ENCODE measurements at regions not wholly inside any gene's neighbourhood (a gene's known extent, or its start where the extent isn't known, plus 50 kb on each side); places are given as distances from the start of the nearest gene placed in this dataset.

GRCh38 chr11:127590314-127590713 lies 589.7 kb upstream of the KIRREL3 start:
- Histone ChIP-seq H3K4me1 (ENCODE audit: insufficient read depth, insufficient read length) (no peaks in the 10 kb centered on the region), H3K4me3 (ENCODE audit: insufficient read length, low read depth) (no peak overlapping the region), H3K9ac (ENCODE audit: insufficient read length, low read depth) (no peak overlapping the region), H3K27me3 (ENCODE audit: insufficient read depth, insufficient read length) (no peaks in the 10 kb centered on the region), H3K9me3 (ENCODE audit: insufficient read depth, low read length) (no peaks in the 10 kb centered on the region), H3K36me3 (ENCODE audit: insufficient read depth, insufficient read length, low read length) (no peaks in the 10 kb centered on the region)
- no peak for DNase-seq (ENCODE audit: low read depth, low spot score)
- TF ChIP-seq YY1 (IDR thresholded peaks at IDR 0.05; ENCODE audit: insufficient read depth, insufficient read length) (no peak), ZNF274 (IDR thresholded peaks at IDR 0.05; ENCODE audit: low read depth, low read length) (no peak), SUZ12 (IDR thresholded peaks at IDR 0.05; ENCODE audit: extremely low read depth, insufficient read depth, insufficient read length) (no peak)

- no peaks in the 10 kb centered on the region for H3K36me3 ChIP-seq (ENCODE audit: insufficient read depth, insufficient read length, low read length)
- H3K4me1 ChIP-seq (ENCODE audit: insufficient read depth, insufficient read length), result no peaks in the 10 kb centered on the region
- no peak for TF ChIP-seq SUZ12 (IDR thresholded peaks at IDR 0.05; ENCODE audit: extremely low read depth, insufficient read depth, insufficient read length)
- TF ChIP-seq YY1 (IDR thresholded peaks at IDR 0.05; ENCODE audit: insufficient read depth, insufficient read length), result no peak
- TF ChIP-seq ZNF274 (IDR thresholded peaks at IDR 0.05; ENCODE audit: low read depth, low read length), result no peak
- H3K9me3 ChIP-seq (ENCODE audit: insufficient read depth, low read length), result no peaks in the 10 kb centered on the region
- no peak for DNase-seq (ENCODE audit: low read depth, low spot score)
- H3K27me3 ChIP-seq (ENCODE audit: insufficient read depth, insufficient read length), result no peaks in the 10 kb centered on the region
- no peak overlapping the region for H3K4me3 ChIP-seq (ENCODE audit: insufficient read length, low read depth)
- no peak overlapping the region for H3K9ac ChIP-seq (ENCODE audit: insufficient read length, low read depth)
Observed at GRCh38 chr11:127588431-127588830, 587.9 kb upstream of the KIRREL3 start.

GRCh38 chr11:127587511-127587910 lies 586.9 kb upstream of the KIRREL3 start:
- DNase-seq (ENCODE audit: low read depth, low spot score), result no peak
- no peaks in the 10 kb centered on the region for H3K36me3 ChIP-seq (ENCODE audit: insufficient read depth, insufficient read length, low read length)
- H3K4me3 ChIP-seq (ENCODE audit: insufficient read length, low read depth), result no peak overlapping the region
- no peaks in the 10 kb centered on the region for H3K9me3 ChIP-seq (ENCODE audit: insufficient read depth, low read length)
- no peaks in the 10 kb centered on the region for H3K4me1 ChIP-seq (ENCODE audit: insufficient read depth, insufficient read length)
- H3K27me3 ChIP-seq (ENCODE audit: insufficient read depth, insufficient read length), result no peaks in the 10 kb centered on the region
- TF ChIP-seq SUZ12 (IDR thresholded peaks at IDR 0.05; ENCODE audit: extremely low read depth, insufficient read depth, insufficient read length) (no peak), YY1 (IDR thresholded peaks at IDR 0.05; ENCODE audit: insufficient read depth, insufficient read length) (no peak), ZNF274 (IDR thresholded peaks at IDR 0.05; ENCODE audit: low read depth, low read length) (no peak)
- no peak overlapping the region for H3K9ac ChIP-seq (ENCODE audit: insufficient read length, low read depth)

- no peaks in the 10 kb centered on the region for H3K4me1 ChIP-seq (ENCODE audit: insufficient read depth, insufficient read length)
- no peak for DNase-seq (ENCODE audit: low read depth, low spot score)
- no peak overlapping the region for H3K4me3 ChIP-seq (ENCODE audit: insufficient read length, low read depth)
Observed at GRCh38 chr11:127576210-127576609, 575.6 kb upstream of the KIRREL3 start.

GRCh38 chr11:127574478-127574877 lies 573.9 kb upstream of the KIRREL3 start:
- H3K9me3 ChIP-seq (ENCODE audit: insufficient read depth, low read length), result no peaks in the 10 kb centered on the region
- no peaks in the 10 kb centered on the region for H3K4me1 ChIP-seq (ENCODE audit: insufficient read depth, insufficient read length)
- H3K4me3 ChIP-seq (ENCODE audit: insufficient read length, low read depth), result no peak overlapping the region
- no peaks in the 10 kb centered on the region for H3K27me3 ChIP-seq (ENCODE audit: insufficient read depth, insufficient read length)
- no peak overlapping the region for H3K9ac ChIP-seq (ENCODE audit: insufficient read length, low read depth)
- TF ChIP-seq ZNF274 (IDR thresholded peaks at IDR 0.05; ENCODE audit: low read depth, low read length), result no peak
- no peak for TF ChIP-seq SUZ12 (IDR thresholded peaks at IDR 0.05; ENCODE audit: extremely low read depth, insufficient read depth, insufficient read length)
- TF ChIP-seq YY1 (IDR thresholded peaks at IDR 0.05; ENCODE audit: insufficient read depth, insufficient read length), result no peak
- DNase-seq (ENCODE audit: low read depth, low spot score), result no peak
- no peaks in the 10 kb centered on the region for H3K36me3 ChIP-seq (ENCODE audit: insufficient read depth, insufficient read length, low read length)

More at GRCh38 chr11:127576210-127576609, 575.6 kb upstream of the KIRREL3 start:
- Histone ChIP-seq H3K27me3 (ENCODE audit: insufficient read depth, insufficient read length) (no peaks in the 10 kb centered on the region), H3K36me3 (ENCODE audit: insufficient read depth, insufficient read length, low read length) (no peaks in the 10 kb centered on the region), H3K9me3 (ENCODE audit: insufficient read depth, low read length) (no peaks in the 10 kb centered on the region), H3K9ac (ENCODE audit: insufficient read length, low read depth) (no peak overlapping the region)
- TF ChIP-seq YY1 (IDR thresholded peaks at IDR 0.05; ENCODE audit: insufficient read depth, insufficient read length) (no peak), SUZ12 (IDR thresholded peaks at IDR 0.05; ENCODE audit: extremely low read depth, insufficient read depth, insufficient read length) (no peak), ZNF274 (IDR thresholded peaks at IDR 0.05; ENCODE audit: low read depth, low read length) (no peak)

GRCh38 chr11:127568891-127569290 lies 568.3 kb upstream of the KIRREL3 start:
- no peak for TF ChIP-seq SUZ12 (IDR thresholded peaks at IDR 0.05; ENCODE audit: extremely low read depth, insufficient read depth, insufficient read length)
- no peak for TF ChIP-seq YY1 (IDR thresholded peaks at IDR 0.05; ENCODE audit: insufficient read depth, insufficient read length)
- TF ChIP-seq ZNF274 (IDR thresholded peaks at IDR 0.05; ENCODE audit: low read depth, low read length), result no peak
- Histone ChIP-seq H3K27me3 (ENCODE audit: insufficient read depth, insufficient read length) (no peaks in the 10 kb centered on the region), H3K36me3 (ENCODE audit: insufficient read depth, insufficient read length, low read length) (no peaks in the 10 kb centered on the region), H3K9ac (ENCODE audit: insufficient read length, low read depth) (no peak overlapping the region), H3K4me1 (ENCODE audit: insufficient read depth, insufficient read length) (no peaks in the 10 kb centered on the region), H3K4me3 (ENCODE audit: insufficient read length, low read depth) (no peak overlapping the region), H3K9me3 (ENCODE audit: insufficient read depth, low read length) (no peaks in the 10 kb centered on the region)
- no peak for DNase-seq (ENCODE audit: low read depth, low spot score)

GRCh38 chr11:127567237-127567932 lies 566.8 kb upstream of the KIRREL3 start:
- Histone ChIP-seq H3K4me1 (ENCODE audit: insufficient read depth, insufficient read length) (no peaks in the 10 kb centered on the region), H3K9me3 (ENCODE audit: insufficient read depth, low read length) (no peaks in the 10 kb centered on the region), H3K9ac (ENCODE audit: insufficient read length, low read depth) (no peak overlapping the region), H3K27me3 (ENCODE audit: insufficient read depth, insufficient read length) (no peaks in the 10 kb centered on the region), H3K36me3 (ENCODE audit: insufficient read depth, insufficient read length, low read length) (no peaks in the 10 kb centered on the region), H3K4me3 (ENCODE audit: insufficient read length, low read depth) (no peak overlapping the region)
- no peak for DNase-seq (ENCODE audit: low read depth, low spot score)
- TF ChIP-seq SUZ12 (IDR thresholded peaks at IDR 0.05; ENCODE audit: extremely low read depth, insufficient read depth, insufficient read length), result no peak
- no peak for TF ChIP-seq YY1 (IDR thresholded peaks at IDR 0.05; ENCODE audit: insufficient read depth, insufficient read length)
- no peak for TF ChIP-seq ZNF274 (IDR thresholded peaks at IDR 0.05; ENCODE audit: low read depth, low read length)
